NOMO-1 treated with dmso at 0.1 percent for 144 hours (cell line): ENCODE measurements at regions not wholly inside any gene's neighbourhood (a gene's known extent, or its start where the extent isn't known, plus 50 kb on each side); places are given as distances from the start of the nearest gene placed in this dataset.
"Not testable (repeated sequence)": the region's sequence is repeated elsewhere in the genome, so short reads cannot be mapped to it uniquely, and the experiment has no call there.

Experiments used
- DNase-seq: peaks from one replicate; lab custom pipeline; 2025; ENCODE audit not compliant: unreplicated experiment; lab: John Stamatoyannopoulos, UW

DNA sequence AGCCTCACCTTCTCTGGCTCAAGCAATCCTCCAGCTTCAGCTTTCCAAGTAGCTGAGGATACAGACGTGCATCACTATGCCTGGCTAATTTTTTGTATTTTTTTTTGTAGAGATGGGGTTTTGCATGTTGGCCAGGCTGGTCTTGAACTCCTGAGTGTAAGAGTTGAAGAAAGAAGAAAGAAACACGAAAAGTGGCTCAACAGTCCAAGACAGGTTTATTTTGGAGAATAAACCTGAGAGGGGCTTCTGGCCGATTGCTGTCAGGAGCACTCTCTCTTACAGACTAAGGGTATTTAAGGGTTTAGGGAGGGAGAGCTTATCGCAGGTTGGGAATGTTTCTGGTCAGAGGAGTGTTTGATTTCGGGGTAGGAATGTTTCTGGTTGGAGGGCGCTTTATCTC, 75.9 kb downstream of the RRM2 start:
- DNase-seq: not testable (repeated sequence)

DNA sequence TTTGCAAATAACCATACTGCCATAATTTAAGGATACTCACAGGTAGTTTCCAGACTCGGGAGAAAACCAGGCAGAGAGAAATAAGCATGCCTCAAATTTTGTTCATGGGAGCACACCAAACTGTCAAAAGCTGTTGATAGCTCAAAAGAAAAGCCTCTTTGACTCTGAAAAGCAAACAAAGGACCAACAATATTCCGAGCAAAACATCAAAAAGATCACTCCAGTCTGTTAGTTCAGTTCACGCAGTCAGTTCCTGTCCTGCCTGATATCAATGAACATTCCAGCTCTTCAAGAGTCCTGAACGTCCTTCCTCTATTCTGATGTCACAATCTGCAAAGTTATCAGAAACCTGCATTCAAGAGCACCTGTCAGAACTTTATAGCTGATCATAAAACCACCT, 78.7 kb downstream of the RRM2 start:
- DNase-seq: no peak

DNA sequence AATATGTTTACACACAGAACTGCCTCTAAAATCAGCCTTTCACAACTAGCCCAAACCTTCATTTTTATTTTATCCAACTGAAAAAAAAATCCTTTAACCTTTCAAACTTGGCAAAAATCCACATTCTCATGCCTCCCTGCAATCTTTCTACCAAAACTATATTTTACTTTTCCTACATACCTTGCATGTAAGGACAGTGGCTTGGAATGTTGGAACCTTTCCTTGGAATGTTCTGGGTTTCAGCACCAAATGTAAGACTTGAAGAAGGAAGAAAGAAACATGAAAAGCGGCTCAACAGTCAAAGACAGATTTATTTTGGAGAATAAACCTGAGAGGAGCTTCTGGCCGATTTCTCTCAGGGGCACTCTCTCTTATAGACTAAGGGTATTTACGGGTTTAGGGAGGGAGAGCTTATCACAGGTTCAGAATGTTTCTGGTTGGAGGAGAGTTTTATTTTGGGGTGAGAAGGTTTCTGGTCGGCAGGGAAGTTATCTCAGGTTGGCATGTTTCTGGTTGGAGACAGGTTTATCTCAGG, 79.7 kb downstream of the RRM2 start:
- no peak for DNase-seq

- no peak for DNase-seq
Observed at GRCh38 chr2:10204326-10205161, 82.0 kb downstream of the RRM2 start.

DNA sequence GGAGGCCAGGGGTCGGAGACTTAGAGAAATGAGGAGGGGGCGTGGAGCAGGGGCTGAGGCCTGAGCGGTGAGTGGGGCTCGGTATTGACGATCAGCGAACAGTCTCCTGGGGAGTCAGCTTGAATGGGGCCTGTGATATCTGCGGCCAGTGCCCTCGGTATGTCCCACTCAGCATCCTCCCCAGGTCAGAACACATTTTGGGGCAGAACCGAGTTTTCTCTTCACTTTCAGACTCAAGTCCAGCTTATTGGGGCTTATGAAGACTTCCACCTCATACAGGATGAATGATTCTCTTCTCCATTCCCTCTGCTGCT, 82.6 kb downstream of the RRM2 start:
- no peak for DNase-seq

- DNase-seq: no peak
Observed at GRCh38 chr2:10208736-10209135, 86.2 kb downstream of the RRM2 start.

DNA sequence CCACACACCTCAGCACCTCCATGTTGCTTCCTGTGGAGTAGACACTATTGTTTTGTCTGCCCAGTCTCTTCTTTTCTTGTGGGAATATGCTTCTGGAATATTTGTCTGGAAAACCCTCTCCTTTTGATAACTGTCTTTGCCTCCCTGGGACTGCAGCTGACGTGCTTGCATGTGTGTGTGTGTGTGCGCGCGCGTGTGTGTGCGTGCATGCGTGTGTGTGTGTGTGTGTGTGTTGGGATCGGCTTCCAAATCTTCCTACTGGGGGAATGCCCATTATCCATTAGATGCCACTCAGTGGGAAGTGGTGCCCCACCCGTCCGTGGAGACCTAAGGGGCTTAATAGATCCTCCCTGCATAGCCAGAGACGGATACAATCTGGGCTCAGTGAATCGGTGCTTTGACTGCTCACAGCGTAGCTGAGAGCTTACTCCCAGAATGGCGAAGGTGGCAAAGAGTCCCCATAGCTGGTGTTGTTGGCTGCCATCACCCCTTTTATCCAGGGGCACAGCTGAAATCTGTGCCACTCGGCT, 86.9 kb downstream of the RRM2 start:
- no peak for DNase-seq

- no peak for DNase-seq
Observed at GRCh38 chr2:10210336-10210735, 87.8 kb downstream of the RRM2 start.

DNA sequence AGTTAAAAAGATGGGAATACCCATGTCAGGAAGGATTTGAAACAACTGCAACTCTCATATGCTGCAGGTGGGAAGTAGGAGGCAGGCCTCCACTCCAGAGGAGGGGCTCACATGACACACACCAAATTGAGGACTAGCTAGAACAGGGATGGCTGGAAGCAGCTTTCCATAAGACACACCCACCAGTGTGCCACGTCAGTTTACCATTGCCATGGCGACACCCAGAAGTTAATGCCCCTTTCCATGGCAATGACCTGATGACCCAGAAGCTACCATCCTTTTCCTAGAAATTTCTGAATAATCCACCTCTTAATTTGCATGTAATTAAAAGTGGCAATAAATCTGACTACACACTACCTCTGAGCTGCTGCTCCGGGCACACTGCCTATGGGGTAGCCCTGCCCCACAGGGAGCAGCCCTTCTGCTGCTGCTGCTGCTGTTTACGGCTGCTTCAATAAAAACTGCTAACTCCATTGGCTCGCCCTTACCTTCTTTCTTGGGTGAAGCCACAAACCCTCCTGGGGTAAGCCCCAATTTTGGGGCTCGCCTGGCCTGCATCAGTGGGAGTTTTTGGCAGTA, 89.4 kb downstream of the RRM2 start:
- DNase-seq: no peak

- no peak for DNase-seq
Observed at GRCh38 chr2:10212827-10213226, 89.9 kb upstream of the HPCAL1 start.

DNA sequence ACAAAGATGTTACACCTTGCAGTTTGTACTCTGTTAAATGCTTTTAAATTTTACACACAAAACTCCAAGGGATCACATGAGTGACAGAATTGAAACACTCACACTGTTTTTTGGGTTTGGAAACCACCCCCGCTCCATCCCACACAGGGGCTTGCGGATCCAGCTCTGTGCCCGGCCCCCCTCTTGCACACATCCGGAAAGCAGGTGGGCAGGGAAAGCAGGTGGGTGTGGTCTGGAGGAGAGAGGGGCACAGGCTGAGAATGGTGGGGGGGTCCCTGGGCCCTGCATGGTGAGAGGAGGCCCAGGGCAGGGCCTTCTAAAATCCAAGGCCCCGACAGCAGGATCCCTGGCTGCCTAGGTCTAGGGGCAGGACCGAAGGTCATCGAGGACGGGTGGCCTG, 88.5 kb upstream of the HPCAL1 start:
- DNase-seq: no peak

DNA sequence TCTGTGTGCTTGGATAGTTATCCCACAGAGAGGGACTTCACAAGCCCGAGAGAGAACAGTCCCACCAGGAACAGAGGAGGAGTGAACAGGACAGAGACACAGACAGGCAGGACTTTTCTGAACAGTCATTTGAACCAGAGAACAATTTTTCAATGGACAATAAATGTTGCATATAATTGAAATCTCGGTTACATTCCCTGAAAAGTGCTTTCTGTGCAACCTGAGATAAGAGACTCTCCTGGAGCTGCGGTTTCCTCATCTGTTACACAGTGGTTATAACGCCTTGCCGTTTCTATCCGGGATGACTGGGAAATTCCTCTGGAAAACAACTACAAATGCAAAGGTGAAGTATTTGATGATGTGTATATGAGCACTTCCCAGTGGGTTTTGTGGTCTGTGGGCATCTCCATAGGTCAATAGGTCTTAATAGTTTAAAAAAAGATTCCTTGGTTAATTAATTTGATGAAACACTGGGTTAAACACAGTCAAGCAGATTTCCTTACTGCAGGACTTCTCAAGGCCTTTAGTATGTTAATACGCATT, 87.2 kb upstream of the HPCAL1 start:
- DNase-seq: no peak

- DNase-seq: no peak
Observed at GRCh38 chr2:10216677-10217488, 85.8 kb upstream of the HPCAL1 start.

GRCh38 chr2:10217489-10218435, 84.9 kb upstream of the HPCAL1 start:
- no peak for DNase-seq

GRCh38 chr2:10220045-10220901, 82.4 kb upstream of the HPCAL1 start:
- DNase-seq: no peak

- no peak for DNase-seq
Observed at GRCh38 chr2:10220902-10221391, 81.8 kb upstream of the HPCAL1 start.

DNA sequence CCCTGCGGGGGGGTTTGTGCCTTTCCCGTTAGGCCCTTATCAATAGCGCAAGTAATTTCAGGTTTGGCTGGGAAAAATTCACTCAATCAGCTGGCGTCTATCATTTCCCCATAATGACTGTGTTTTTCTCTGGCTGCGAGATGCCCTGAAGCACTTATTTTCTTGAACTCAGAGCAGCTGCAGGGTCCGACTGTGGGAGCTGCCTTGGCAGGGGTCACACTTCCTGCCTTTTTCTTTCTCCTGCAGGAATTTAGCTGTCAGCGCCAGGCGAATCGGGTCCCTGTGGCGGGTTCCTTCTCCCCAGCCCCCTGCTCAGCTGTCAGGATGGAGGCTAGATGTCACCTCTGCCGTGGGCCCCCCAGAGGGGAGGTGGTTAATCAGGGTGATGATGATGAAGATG, 81.3 kb upstream of the HPCAL1 start:
- no peak for DNase-seq

GRCh38 chr2:10221976-10222870, 80.5 kb upstream of the HPCAL1 start:
- DNase-seq: no peak
